Astrocyte (in vitro differentiated cells and primary cell): ENCODE measurements at regions not wholly inside any gene's neighbourhood (a gene's known extent, or its start where the extent isn't known, plus 50 kb on each side); places are given as distances from the start of the nearest gene placed in this dataset.

Experiments
- DNase-seq: peaks from one replicate; pipeline ENCODE4 v3.0.0-alpha.2; 2010; ENCODE audit warnings: low read depth
- FAIRE-seq: peaks from 2 replicates; lab custom pipeline; 2011; peaks lifted over from hg19 to GRCh38; lab: Jason Lieb, UNC
- H2AFZ ChIP-seq: 2 replicates; pipeline ENCODE4 v1.6.0; 2012; ENCODE audit warnings: low read depth, low read length, inconsistent platforms
- H3K27ac ChIP-seq: 2 replicates; pipeline ENCODE4 v1.5.1; 2011; ENCODE audit warnings: low read depth, low read length, inconsistent platforms
- H3K27me3 ChIP-seq: 2 replicates; pipeline ENCODE4 v1.6.0; 2011; ENCODE audit warnings: low read length, inconsistent platforms; ENCODE audit not compliant: insufficient read depth
- H3K36me3 ChIP-seq: 2 replicates; pipeline ENCODE4 v1.5.1; 2011; ENCODE audit warnings: low read length, inconsistent platforms; ENCODE audit not compliant: insufficient read depth
- H3K4me1 ChIP-seq: 2 replicates; pipeline ENCODE4 v1.5.1; 2011; ENCODE audit warnings: low read length, inconsistent platforms; ENCODE audit not compliant: insufficient read depth
- H3K4me2 ChIP-seq: 2 replicates; pipeline ENCODE4 v1.6.0; 2012; ENCODE audit warnings: low read length, inconsistent platforms
- H3K4me3 ChIP-seq: 2 replicates; pipeline ENCODE4 v1.5.1; 2011; ENCODE audit warnings: low read depth, mild to moderate bottlenecking, low read length, inconsistent platforms; ENCODE audit not compliant: insufficient read depth
- H3K79me2 ChIP-seq: 2 replicates; pipeline ENCODE4 v1.6.0; 2012; ENCODE audit warnings: mild to moderate bottlenecking, low read length, inconsistent platforms; ENCODE audit not compliant: insufficient read depth
- H3K9ac ChIP-seq: 2 replicates; pipeline ENCODE4 v1.6.0; 2012; ENCODE audit warnings: mild to moderate bottlenecking, low read length, inconsistent platforms
- H3K9me3 ChIP-seq: 2 replicates; pipeline ENCODE4 v1.5.1; 2012; ENCODE audit warnings: low read depth, mild to moderate bottlenecking, low read length, inconsistent platforms; ENCODE audit not compliant: insufficient read depth
- H4K20me1 ChIP-seq: 2 replicates; pipeline ENCODE4 v1.6.0; 2012; ENCODE audit warnings: low read length, inconsistent platforms; ENCODE audit not compliant: insufficient read depth
- H3K27ac Mint-ChIP-seq: one replicate; pipeline ENCODE4 v1.8.0; 2021; ENCODE audit warnings: mild to moderate bottlenecking, mixed read lengths; ENCODE audit not compliant: unreplicated experiment
- H3K27me3 Mint-ChIP-seq: one replicate; pipeline ENCODE4 v1.8.0; 2021; ENCODE audit warnings: low read depth, mixed read lengths; ENCODE audit not compliant: unreplicated experiment
- H3K36me3 Mint-ChIP-seq: one replicate; pipeline ENCODE4 v1.8.0; 2021; ENCODE audit warnings: low read depth, mixed read lengths; ENCODE audit not compliant: unreplicated experiment
- H3K4me1 Mint-ChIP-seq: one replicate; pipeline ENCODE4 v1.8.0; 2021; ENCODE audit warnings: low read depth, mixed read lengths; ENCODE audit not compliant: unreplicated experiment
- H3K4me3 Mint-ChIP-seq: one replicate; pipeline ENCODE4 v1.8.0; 2021; ENCODE audit warnings: mild to moderate bottlenecking, moderate library complexity, mixed read lengths; ENCODE audit not compliant: unreplicated experiment
- H3K9me3 Mint-ChIP-seq: one replicate; pipeline ENCODE4 v1.8.0; 2021; ENCODE audit warnings: mild to moderate bottlenecking, mixed read lengths; ENCODE audit not compliant: unreplicated experiment
- CTCF ChIP-seq: IDR thresholded peaks from 2 replicates; pipeline ENCODE4 v1.5.1; 2011; ENCODE audit warnings: low read depth, mild to moderate bottlenecking, inconsistent platforms, low read length, moderate library complexity; ENCODE audit not compliant: insufficient read depth
- EZH2 ChIP-seq: IDR thresholded peaks from 2 replicates; pipeline ENCODE4 v1.6.1; 2012; ENCODE audit warnings: mild to moderate bottlenecking, low read length, inconsistent platforms; ENCODE audit not compliant: insufficient read depth

DNA sequence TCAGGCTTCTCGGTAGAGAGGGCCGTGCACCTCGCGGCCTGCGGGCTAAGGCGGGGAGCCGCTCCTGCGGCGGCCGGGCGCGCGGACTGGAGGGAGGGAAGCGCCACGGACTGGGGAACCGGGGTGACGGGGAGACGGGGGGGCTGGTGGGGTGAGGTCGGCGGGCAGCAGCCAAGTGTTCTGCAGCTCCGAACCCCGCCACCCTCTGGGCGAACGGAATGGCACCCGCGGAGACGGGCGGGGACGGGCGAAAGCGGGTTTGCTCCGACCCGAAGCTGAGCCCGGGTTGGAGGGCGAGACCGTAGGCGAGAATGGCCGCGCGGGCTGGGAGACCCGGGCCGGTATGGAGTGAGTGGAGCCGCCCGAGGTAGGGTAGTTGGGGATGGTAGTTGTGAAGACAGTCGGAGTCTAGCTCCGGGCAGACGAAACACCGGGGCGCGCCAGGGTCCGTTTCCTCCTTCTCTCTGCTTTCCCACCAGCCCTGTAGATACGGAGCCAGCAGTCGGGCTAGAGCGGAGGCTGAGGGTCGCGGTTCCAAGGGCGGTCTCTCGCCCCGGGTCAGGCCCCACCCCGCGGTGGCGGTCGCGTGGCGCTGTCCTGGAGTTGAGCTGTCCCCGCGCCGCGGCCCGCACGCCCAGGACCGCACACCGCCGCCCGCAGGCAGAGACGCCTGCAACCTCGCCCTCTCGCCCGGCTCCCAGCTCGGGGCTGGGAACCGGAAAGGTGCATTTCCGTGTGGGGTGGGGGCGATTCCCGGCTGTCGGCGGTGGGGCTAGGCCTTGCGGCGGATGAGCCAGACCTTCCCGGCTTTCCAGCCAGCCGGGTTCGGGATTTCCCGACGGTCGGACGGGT is 160.3 kb upstream of the SIX2 start:
- Histone ChIP-seq H3K9ac (no peak overlapping the region), H3K27ac (no peak overlapping the region), H3K9me3 (no peaks in the 10 kb centered on the region), H3K4me2 (peak overlapping the region; percentile 81), H3K4me1 (peaks cover 15% of the 10 kb centered on the region), H3K27me3 (peaks cover 64% of the 10 kb centered on the region), H3K36me3 (no peaks in the 10 kb centered on the region), H4K20me1 (no peaks in the 10 kb centered on the region), H2AFZ (peak overlapping the region; percentile 77), H3K79me2 (no peaks in the 10 kb centered on the region), H3K4me3 (peak overlapping the region; percentile 47)
- peak overlapping the region; percentile 77 for H3K4me3 Mint-ChIP-seq
- H3K36me3 Mint-ChIP-seq: no peaks in the 10 kb centered on the region
- peaks cover 15% of the 10 kb centered on the region for H3K4me1 Mint-ChIP-seq
- no peak for FAIRE-seq
- H3K27ac Mint-ChIP-seq: no peak overlapping the region
- peak; percentile 82 for TF ChIP-seq EZH2
- no peak for TF ChIP-seq CTCF
- H3K27me3 Mint-ChIP-seq: peaks cover 34% of the 10 kb centered on the region
- peaks cover 3% of the 10 kb centered on the region for H3K9me3 Mint-ChIP-seq
- DNase-seq: no peak

GRCh38 chr2:45168711-45169338 is 159.6 kb upstream of the SIX2 start:
- H3K4me2 ChIP-seq: peak overlapping the region; percentile 81
- peak overlapping the region; percentile 10 for H3K4me3 ChIP-seq
- H3K9ac ChIP-seq: no peak overlapping the region
- H3K27ac ChIP-seq: no peak overlapping the region
- H2AFZ ChIP-seq: no peak overlapping the region
- H4K20me1 ChIP-seq: no peaks in the 10 kb centered on the region
- FAIRE-seq (no peak), DNase-seq (no peak)
- H3K36me3 ChIP-seq: no peaks in the 10 kb centered on the region
- Mint-ChIP-seq H3K4me3 (peak overlapping the region; percentile 85), H3K4me1 (peaks cover 11% of the 10 kb centered on the region), H3K27ac (peak overlapping the region; percentile 7), H3K27me3 (peaks cover 30% of the 10 kb centered on the region), H3K9me3 (peaks cover 3% of the 10 kb centered on the region), H3K36me3 (no peaks in the 10 kb centered on the region)
- peaks cover 71% of the 10 kb centered on the region for H3K27me3 ChIP-seq
- H3K4me1 ChIP-seq: peaks cover 12% of the 10 kb centered on the region
- no peaks in the 10 kb centered on the region for H3K9me3 ChIP-seq
- H3K79me2 ChIP-seq: no peaks in the 10 kb centered on the region
- no peak for TF ChIP-seq CTCF
- TF ChIP-seq EZH2: peak; percentile 71
